Activated T-cell treated with anti-CD3 and anti-CD28 coated beads for 48 hours (primary cell): ENCODE measurements at regions not wholly inside any gene's neighbourhood (a gene's known extent, or its start where the extent isn't known, plus 50 kb on each side); places are given as distances from the start of the nearest gene placed in this dataset.

ENCODE experiments used
- DNase-seq: peaks from one replicate; pipeline ENCODE4 v3.0.0-alpha.2; 2020; ENCODE audit warnings: low read depth

GRCh38 chrX:10818651-10819050 lies 198.3 kb upstream of the MID1 start:
- no peak for DNase-seq

- DNase-seq, result no peak
These were observed 199.6 kb upstream of the MID1 start for GRCh38 chrX:10819973-10820372.

- no peak for DNase-seq
These were observed 200.9 kb upstream of the MID1 start for GRCh38 chrX:10821293-10821692.

- DNase-seq, result no peak
These were observed 207.7 kb upstream of the MID1 start for GRCh38 chrX:10828036-10828435.

- no peak for DNase-seq
These were observed 208.3 kb upstream of the MID1 start for GRCh38 chrX:10828640-10829039.

- DNase-seq, result no peak
These were observed 211.5 kb upstream of the MID1 start for GRCh38 chrX:10831716-10832502.

DNA sequence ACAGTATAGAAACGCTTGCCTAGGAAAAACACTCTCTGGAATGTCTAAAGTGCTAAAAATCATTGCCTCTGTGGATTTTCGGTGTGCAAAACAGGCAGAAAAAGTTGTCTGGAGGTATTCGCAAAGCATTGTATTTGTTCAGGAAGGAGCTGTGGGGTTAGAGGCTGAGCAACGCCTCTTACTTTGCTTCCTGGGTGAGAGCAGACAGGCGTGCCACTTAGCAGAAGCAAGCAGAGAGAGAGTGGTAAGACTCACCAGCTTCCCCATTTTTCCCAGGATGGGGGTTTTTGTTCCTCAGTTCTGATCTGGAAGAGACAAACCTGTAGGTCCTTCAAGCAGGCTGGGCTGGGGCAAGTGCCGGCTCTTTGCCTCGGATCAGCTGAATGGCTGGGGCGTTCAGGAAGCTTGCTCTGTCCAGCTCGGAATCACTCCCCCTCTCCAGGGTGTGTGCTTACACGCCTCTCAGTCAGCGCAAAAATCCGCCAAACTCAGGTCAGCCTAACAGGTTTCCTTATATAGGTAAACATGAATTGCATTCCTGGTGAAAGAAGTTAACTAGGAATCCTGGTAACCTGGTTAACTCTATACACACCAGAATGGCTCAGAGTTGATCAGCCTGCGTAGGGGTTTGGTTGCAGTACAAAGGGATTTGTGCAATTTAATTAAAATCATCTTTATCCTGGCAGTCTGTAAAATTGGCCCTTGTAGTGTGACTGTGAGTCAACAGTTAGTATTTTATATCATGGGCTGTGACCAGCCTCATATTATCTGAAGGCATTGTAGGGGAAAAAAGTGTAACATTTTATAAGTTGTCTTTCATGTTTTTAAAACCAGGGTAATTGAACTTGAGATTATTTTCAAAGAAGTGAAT lies 213.1 kb upstream of the MID1 start:
- no peak for DNase-seq

GRCh38 chrX:10841579-10841978 lies 221.2 kb upstream of the MID1 start:
- no peak for DNase-seq

GRCh38 chrX:10842646-10843045 lies 222.3 kb upstream of the MID1 start:
- DNase-seq, result no peak

DNA sequence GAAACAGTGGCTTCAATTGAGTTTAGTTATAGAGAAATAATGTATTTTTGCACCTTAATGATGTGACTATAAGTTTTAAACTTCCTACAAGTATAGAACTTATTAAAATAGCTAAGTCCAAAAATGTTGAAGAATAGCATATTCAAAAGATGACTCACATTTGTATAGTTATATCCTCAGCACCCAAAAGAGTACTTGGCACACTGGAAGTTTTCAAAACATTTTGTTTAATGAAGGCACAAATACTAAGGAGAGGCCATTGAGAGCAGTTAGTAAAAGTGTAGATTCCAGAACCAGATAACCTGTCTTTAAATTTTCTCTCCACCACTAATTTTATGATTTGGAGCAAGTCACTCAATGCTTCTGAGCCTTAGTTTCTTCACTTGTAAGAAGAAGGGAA lies 226.9 kb upstream of the MID1 start:
- no peak for DNase-seq

DNA sequence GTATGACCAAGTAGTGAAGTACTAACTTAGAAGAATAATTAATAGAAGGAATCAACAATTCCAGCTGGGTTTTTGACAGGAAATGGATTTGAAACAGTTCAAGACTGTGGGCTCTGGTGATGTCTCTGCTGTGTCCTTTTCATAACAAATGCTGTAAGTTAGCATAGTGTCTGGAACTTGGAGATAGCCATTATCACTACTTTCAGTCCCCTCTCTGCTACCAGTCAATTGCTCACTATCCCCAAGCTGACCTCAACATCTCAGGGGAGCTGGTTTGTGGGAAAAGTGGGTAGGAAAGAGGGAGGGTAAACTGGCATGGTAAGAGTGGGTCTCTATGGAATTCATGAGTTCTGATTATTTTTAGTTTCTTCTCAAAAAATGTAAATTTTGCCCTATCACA lies 231.4 kb upstream of the MID1 start:
- DNase-seq, result no peak

DNA sequence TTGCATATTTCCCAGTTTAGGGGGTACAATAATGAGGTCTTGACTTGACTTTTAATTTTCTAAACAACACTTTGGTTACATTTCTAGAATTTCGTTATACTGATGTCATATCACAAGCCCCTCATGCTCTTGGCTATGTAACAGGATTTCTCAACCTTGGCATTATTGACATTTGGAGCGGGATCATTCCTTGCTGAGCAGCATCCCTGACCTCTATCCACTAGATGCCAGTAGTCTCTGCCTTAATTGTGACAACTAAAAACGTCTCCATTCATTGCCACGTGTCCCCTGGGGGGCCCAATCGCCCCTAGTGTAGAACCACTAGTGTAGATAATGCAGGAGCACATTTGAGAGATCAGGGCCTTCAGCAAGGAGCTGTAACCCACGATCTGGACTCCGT lies 234.2 kb upstream of the MID1 start:
- DNase-seq, result no peak

GRCh38 chrX:10855845-10856244 lies 235.5 kb upstream of the MID1 start:
- no peak for DNase-seq

DNA sequence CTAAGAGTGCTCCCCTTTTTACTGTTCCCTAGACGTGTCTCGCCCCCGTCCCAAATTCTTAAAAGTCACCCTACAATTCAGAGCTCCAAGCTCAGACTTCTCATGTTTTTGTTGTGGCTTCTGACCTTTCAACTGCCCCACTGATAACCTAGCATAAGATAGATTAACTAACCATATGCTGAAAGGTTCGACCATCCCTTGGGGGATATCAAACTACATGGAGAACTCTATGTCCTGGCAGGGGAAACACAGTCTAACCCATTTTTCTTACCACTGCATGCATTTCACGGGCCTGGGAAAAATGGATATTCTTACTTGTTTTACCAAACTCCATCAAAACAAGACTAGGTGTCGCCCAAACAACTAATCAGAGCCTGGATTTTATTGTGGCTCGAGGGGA lies 236.4 kb upstream of the MID1 start:
- DNase-seq, result no peak

GRCh38 chrX:10859353-10859752 lies 239.0 kb upstream of the MID1 start:
- DNase-seq, result no peak

- DNase-seq, result no peak
These were observed 235.1 kb upstream of the HCCS start for GRCh38 chrX:10875995-10876394.

GRCh38 chrX:10882484-10882883 lies 228.6 kb upstream of the HCCS start:
- no peak for DNase-seq

DNA sequence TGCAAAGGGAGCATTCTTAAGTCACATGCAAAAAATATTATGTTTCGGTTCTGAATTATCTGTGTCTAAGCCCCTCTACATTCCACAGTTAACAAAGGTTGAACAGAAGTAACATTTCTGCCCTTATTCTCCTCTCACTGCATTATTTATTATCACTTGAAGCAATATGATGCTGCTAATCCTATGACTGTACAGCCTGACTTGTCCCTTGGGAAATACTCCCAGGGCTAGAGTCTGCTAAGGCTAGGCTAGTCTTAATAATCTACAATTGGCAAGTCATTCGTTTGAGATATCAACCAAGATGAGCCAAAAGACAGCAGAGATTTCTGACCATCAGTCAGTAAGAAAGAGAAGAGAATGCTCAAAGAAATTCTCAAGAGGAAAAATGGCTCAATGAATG lies 226.9 kb upstream of the HCCS start:
- no peak for DNase-seq

DNA sequence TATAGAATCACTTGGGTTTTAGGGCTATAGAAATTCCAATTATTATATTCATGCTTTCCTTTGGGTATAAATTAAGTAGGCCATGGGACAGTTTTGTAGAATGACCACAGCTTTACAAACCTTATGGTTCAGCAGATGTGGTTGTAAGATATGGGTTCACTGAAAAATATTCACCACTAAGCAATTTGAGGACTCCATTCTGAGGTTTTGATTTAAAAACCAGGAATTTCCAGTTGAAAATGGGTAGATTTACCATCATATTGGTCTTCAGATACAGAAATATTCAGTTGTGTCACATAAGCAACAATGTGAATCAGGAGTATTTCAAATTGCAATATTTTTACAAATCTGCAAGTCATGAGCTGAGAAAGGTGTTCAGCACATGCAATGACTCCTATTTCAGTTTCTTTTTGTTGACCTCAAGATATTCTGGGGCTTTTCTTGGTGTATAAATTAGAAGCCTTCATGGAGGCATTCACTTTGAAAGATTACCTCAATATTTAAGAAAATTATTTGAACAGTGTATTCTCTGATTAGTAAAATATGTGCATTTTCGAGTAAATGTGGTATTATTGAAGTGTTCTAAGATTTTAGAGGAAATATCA lies 218.4 kb upstream of the HCCS start:
- no peak for DNase-seq

DNA sequence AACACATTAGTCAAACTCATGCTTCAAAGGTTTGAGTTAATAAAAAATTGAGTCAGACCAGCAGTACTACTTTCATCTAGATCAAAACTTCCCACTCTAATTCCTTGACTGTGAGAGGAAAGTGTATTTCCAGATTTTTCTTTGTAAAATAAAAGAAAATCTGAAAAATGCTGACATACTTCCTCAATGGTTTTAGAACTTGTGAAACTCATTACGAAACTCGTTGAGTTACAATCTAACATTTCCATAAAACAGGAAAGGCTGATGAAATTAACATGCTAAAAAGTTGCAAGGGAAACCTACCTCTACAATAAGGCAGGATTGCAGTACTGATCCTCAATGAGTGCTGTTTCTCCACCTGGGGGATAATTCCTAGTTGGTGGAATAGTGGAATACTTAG lies 217.8 kb upstream of the HCCS start:
- DNase-seq, result no peak

GRCh38 chrX:10893976-10894375 lies 217.2 kb upstream of the HCCS start:
- no peak for DNase-seq

GRCh38 chrX:10897768-10898167 lies 213.4 kb upstream of the HCCS start:
- no peak for DNase-seq
